ENCODE measurements at regions not wholly inside any gene's neighbourhood (a gene's known extent, or its start where the extent isn't known, plus 50 kb on each side); places are given as distances from the start of the nearest gene placed in this dataset.
A peak's percentile ranks its signal among the peaks of the same experiment; 100 is the strongest.
"Not testable (repeated sequence)": the region's sequence is repeated elsewhere in the genome, so short reads cannot be mapped to it uniquely, and the experiment has no call there.

GRCh38 chr11:3476937-3477885, 98.3 kb upstream of the ZNF195 start:
- not testable (repeated sequence) for H3K9me3 ChIP-seq (ENCODE audit: insufficient read depth in 2 of 2, low read depth in 1 of 2, low read length in 1 of 2); H3K27ac ChIP-seq (ENCODE audit: low read depth, low read length)

More at GRCh38 chr11:3476937-3477885, 98.3 kb upstream of the ZNF195 start:
- H3K4me3 ChIP-seq (ENCODE audit: extremely low read depth in 1 of 4, insufficient read depth in 2 of 4, low read depth in 3 of 4, low read length in 4 of 4); H3K23me2 ChIP-seq (ENCODE audit: low read depth, low read length); H3K36me3 ChIP-seq (ENCODE audit: control insufficient read depth in 2 of 4, insufficient read depth in 4 of 4, low read length in 3 of 4); H3K18ac ChIP-seq (ENCODE audit: extremely low read depth, low read length); H2AFZ ChIP-seq (ENCODE audit: low read length); H3K14ac ChIP-seq (ENCODE audit: insufficient read length); H4K5ac ChIP-seq (ENCODE audit: insufficient read length, low read depth, low read length); H4K8ac ChIP-seq (ENCODE audit: extremely low read depth, insufficient read depth, low read length); H2BK120ac ChIP-seq (replicated peaks; ENCODE audit: low read depth, low read length); H3K79me1 ChIP-seq (ENCODE audit: low read depth, low read length); H2BK5ac ChIP-seq (ENCODE audit: low read depth, low read length); POLR2A ChIA-PET (ENCODE audit: partially characterized antibody); H2AK5ac ChIP-seq (ENCODE audit: low read depth, low read length); H3K9ac ChIP-seq (replicated peaks in 1 of 4; ENCODE audit: extremely low read depth in 1 of 4, low read depth in 3 of 4, low read length in 3 of 4); H4K91ac ChIP-seq (replicated peaks; ENCODE audit: insufficient read length, low read length); H4K20me1 ChIP-seq (replicated peaks in 1 of 2; ENCODE audit: control insufficient read depth in 1 of 2, insufficient read depth in 2 of 2, low read length in 2 of 2); H3K56ac ChIP-seq (replicated peaks; ENCODE audit: insufficient read length, low read depth, low read length); H2BK15ac ChIP-seq (ENCODE audit: low read length); FAIRE-seq; H3K79me2 ChIP-seq (ENCODE audit: control insufficient read depth in 1 of 2, insufficient read depth in 2 of 2, low read length in 2 of 2); H2BK12ac ChIP-seq (ENCODE audit: low read depth, low read length); H3K4me1 ChIP-seq (replicated peaks in 1 of 4; ENCODE audit: control insufficient read depth in 3 of 4, insufficient read depth in 4 of 4, low read length in 3 of 4); H3K23ac ChIP-seq (ENCODE audit: insufficient read length); H3K27me3 ChIP-seq (replicated peaks in 1 of 4; ENCODE audit: control insufficient read depth in 3 of 4, extremely low read depth in 1 of 4, insufficient read depth in 3 of 4, low read length in 3 of 4); H3K4ac ChIP-seq (replicated peaks; ENCODE audit: insufficient read length, low read depth, low read length): not testable (repeated sequence)
- peak in 1 of 2 experiments; percentile 64 for DNase-seq (ENCODE audit: low read depth in 1 of 2, low spot score in 2 of 2)
- TF ChIP-seq RAD21 (IDR thresholded peaks at IDR 0.05 in 1 of 2, conservative IDR thresholded peaks at IDR 0.05 in 1 of 2; ENCODE audit: low read depth in 2 of 2, low read length in 2 of 2): peak; percentile 43 to 44; a peak in 3 of 4 replicates
- TF ChIP-seq, protein P1, sequence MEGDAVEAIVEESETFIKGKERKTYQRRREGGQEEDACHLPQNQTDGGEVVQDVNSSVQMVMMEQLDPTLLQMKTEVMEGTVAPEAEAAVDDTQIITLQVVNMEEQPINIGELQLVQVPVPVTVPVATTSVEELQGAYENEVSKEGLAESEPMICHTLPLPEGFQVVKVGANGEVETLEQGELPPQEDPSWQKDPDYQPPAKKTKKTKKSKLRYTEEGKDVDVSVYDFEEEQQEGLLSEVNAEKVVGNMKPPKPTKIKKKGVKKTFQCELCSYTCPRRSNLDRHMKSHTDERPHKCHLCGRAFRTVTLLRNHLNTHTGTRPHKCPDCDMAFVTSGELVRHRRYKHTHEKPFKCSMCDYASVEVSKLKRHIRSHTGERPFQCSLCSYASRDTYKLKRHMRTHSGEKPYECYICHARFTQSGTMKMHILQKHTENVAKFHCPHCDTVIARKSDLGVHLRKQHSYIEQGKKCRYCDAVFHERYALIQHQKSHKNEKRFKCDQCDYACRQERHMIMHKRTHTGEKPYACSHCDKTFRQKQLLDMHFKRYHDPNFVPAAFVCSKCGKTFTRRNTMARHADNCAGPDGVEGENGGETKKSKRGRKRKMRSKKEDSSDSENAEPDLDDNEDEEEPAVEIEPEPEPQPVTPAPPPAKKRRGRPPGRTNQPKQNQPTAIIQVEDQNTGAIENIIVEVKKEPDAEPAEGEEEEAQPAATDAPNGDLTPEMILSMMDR (IDR thresholded peaks at IDR 0.05; ENCODE audit: control extremely low read depth in 1 of 3, insufficient read depth in 1 of 3, low read depth in 1 of 3, low read length in 3 of 3): peak; percentile 24 to 53 (median 33)
- Histone ChIP-seq H3K4me2 (ENCODE audit: insufficient read depth in 1 of 2, low read depth in 2 of 2, low read length in 2 of 2) (peak overlapping the region in 1 of 2 experiments; percentile 13; a peak in 1 of 4 replicates), H2BK20ac (ENCODE audit: low read length) (0 out of 2 replicates have a peak overlapping the region, but pooled peaks have one; percentile 9)
- WGBS, 2 experiments (ENCODE audit: extremely low coverage in 1 of 2, insufficient coverage in 1 of 2, insufficient read length in 1 of 2, insufficient replicate concordance in 2 of 2, low coverage in 1 of 2, low lambda C conversion rate in 2 of 2, missing lambda C conversion rate in 1 of 2): 77% methylated on average over 17 of the region's 20 CpGs; no CpG with 5 or more reads in 1 of the 2 experiments
- CTCF ChIA-PET (ENCODE audit: partially characterized antibody): interaction anchor here (0.6 to 3.9 kb wide), 20 partner anchors 11 to 296 kb away, joined by 3 to 37 read pairs (median 4); no protein-coding TSS in a partner anchor

Data from H1 (cell line).